WTC11 (cell line): ENCODE measurements at regions not wholly inside any gene's neighbourhood (a gene's known extent, or its start where the extent isn't known, plus 50 kb on each side); places are given as distances from the start of the nearest gene placed in this dataset.
"Not testable (repeated sequence)": the region's sequence is repeated elsewhere in the genome, so short reads cannot be mapped to it uniquely, and the experiment has no call there.

Experiments used
- ATAC-seq: fragments of 200-7000 bp; cut with Tn5 transposase; 2 replicates; pipeline ENCODE4 v1.10.0; 2021; ENCODE audit warnings: mild to moderate bottlenecking, moderate library complexity
- CTCF ChIA-PET: fragments of 300-600 bp; sonication (Branson Sonifier 250); formaldehyde crosslinking; loops from one replicate; lab custom pipeline; 2021; ENCODE audit warnings: antibody characterized with exemption; lab: Charles Lee
- POLR2A ChIA-PET: fragments of 350-600 bp; sonication (Branson Sonifier 250); formaldehyde crosslinking; loops from one replicate; lab custom pipeline; 2021; ENCODE audit warnings: antibody characterized with exemption; lab: Charles Lee
- DNase-seq: peaks from one replicate; pipeline ENCODE4 v3.0.0; 2021; ENCODE audit warnings: low spot score
- H3K27ac Mint-ChIP-seq: 2 replicates; pipeline ENCODE4 v1.8.0; 2021; ENCODE audit warnings: mixed read lengths
- H3K27me3 Mint-ChIP-seq: 2 replicates; pipeline ENCODE4 v1.8.0; 2021; ENCODE audit warnings: low read depth, mild to moderate bottlenecking, moderate library complexity, mixed read lengths
- H3K36me3 Mint-ChIP-seq: 2 replicates; pipeline ENCODE4 v1.8.0; 2021; ENCODE audit warnings: mixed read lengths
- H3K4me1 Mint-ChIP-seq: 2 replicates; pipeline ENCODE4 v1.8.0; 2022; ENCODE audit warnings: mixed read lengths
- H3K4me3 Mint-ChIP-seq: 2 replicates; pipeline ENCODE4 v1.8.0; 2021; ENCODE audit warnings: mild to moderate bottlenecking, moderate library complexity, mixed read lengths
- H3K9me3 Mint-ChIP-seq: 2 replicates; pipeline ENCODE4 v1.8.0; 2021; ENCODE audit warnings: mixed read lengths
- CDX4 ChIP-seq: fragments of 250-450 bp; sonication (Bioruptor Pico); IDR thresholded peaks from 2 replicates; pipeline ENCODE4 v1.9.0; 2021; ENCODE audit warnings: moderate library complexity, mild to moderate bottlenecking, inconsistent platforms, borderline replicate concordance
- CREB1 ChIP-seq: sonication (generic); formaldehyde crosslinking; IDR thresholded peaks from 2 replicates; pipeline ENCODE4 v1.8.0; 2023; ENCODE audit warnings: mild to moderate bottlenecking, missing genetic modification reagents
- FOXJ3 ChIP-seq: sonication (generic); formaldehyde crosslinking; IDR thresholded peaks from 2 replicates; pipeline ENCODE4 v1.9.0; 2021; ENCODE audit warnings: missing genetic modification reagents, mild to moderate bottlenecking, borderline replicate concordance
- IRF2 ChIP-seq: sonication (generic); formaldehyde crosslinking; IDR thresholded peaks from 2 replicates; pipeline ENCODE4 v1.8.0; 2022; ENCODE audit warnings: low read depth, missing genetic modification reagents, borderline replicate concordance
- JAZF1 ChIP-seq: fragments of 250-450 bp; sonication (Bioruptor Pico); IDR thresholded peaks from 2 replicates; pipeline ENCODE4 v1.9.0; 2021; ENCODE audit warnings: moderate library complexity, mild to moderate bottlenecking, inconsistent platforms
- KAT7 ChIP-seq: sonication (generic); formaldehyde crosslinking; IDR thresholded peaks from 2 replicates; pipeline ENCODE4 v1.8.1; 2023; ENCODE audit warnings: missing genetic modification reagents, mild to moderate bottlenecking, borderline replicate concordance
- MLX ChIP-seq: sonication (generic); formaldehyde crosslinking; IDR thresholded peaks from 2 replicates; pipeline ENCODE4 v1.8.1; 2023; ENCODE audit warnings: mild to moderate bottlenecking, missing genetic modification reagents, moderate library complexity
- MXD4 ChIP-seq: fragments of 250-450 bp; sonication (Bioruptor Pico); IDR thresholded peaks from 2 replicates; pipeline ENCODE4 v1.8.0; 2021; ENCODE audit warnings: mild to moderate bottlenecking, moderate library complexity, borderline replicate concordance
- RORB ChIP-seq: fragments of 250-450 bp; sonication (Bioruptor Pico); IDR thresholded peaks from 2 replicates; pipeline ENCODE4 v1.9.0; 2021; ENCODE audit warnings: mild to moderate bottlenecking
- TEAD1 ChIP-seq: sonication (generic); formaldehyde crosslinking; IDR thresholded peaks from 2 replicates; pipeline ENCODE4 v1.8.0; 2022; ENCODE audit warnings: mild to moderate bottlenecking, missing genetic modification reagents
- TP53 ChIP-seq: sonication (generic); formaldehyde crosslinking; IDR thresholded peaks from 2 replicates; pipeline ENCODE4 v1.8.1; 2023; ENCODE audit warnings: mild to moderate bottlenecking, missing genetic modification reagents
- ZNF138 ChIP-seq: sonication (generic); formaldehyde crosslinking; conservative IDR thresholded peaks from 2 replicates; pipeline ENCODE4 v1.8.1; 2022; ENCODE audit warnings: mild to moderate bottlenecking, moderate library complexity, missing genetic modification reagents
- ZNF263 ChIP-seq: sonication (generic); formaldehyde crosslinking; IDR thresholded peaks from 2 replicates; pipeline ENCODE4 v1.8.1; 2022; ENCODE audit warnings: low read depth, mild to moderate bottlenecking, moderate library complexity, missing genetic modification reagents
- ZNF416 ChIP-seq: fragments of 250-450 bp; sonication (Bioruptor Pico); IDR thresholded peaks from 2 replicates; pipeline ENCODE4 v1.9.0; 2021; ENCODE audit warnings: mild to moderate bottlenecking, inconsistent platforms
- TF ChIP-seq, protein P1 (sequence below): sonication (generic); formaldehyde crosslinking; IDR thresholded peaks from 2 replicates; pipeline ENCODE4 v1.8.0; 2022; ENCODE audit warnings: mild to moderate bottlenecking, missing genetic modification reagents
- TF ChIP-seq, protein P2 (sequence below): sonication (generic); formaldehyde crosslinking; conservative IDR thresholded peaks from 2 replicates; pipeline ENCODE4 v1.8.1; 2023; ENCODE audit warnings: mild to moderate bottlenecking, low read depth, missing genetic modification reagents, moderate library complexity
- TF ChIP-seq, protein P3 (sequence below): sonication (generic); formaldehyde crosslinking; IDR thresholded peaks from 2 replicates; pipeline ENCODE4 v1.8.1; 2023; ENCODE audit warnings: mild to moderate bottlenecking, missing genetic modification reagents
- TF ChIP-seq, protein P4 (sequence below): sonication (generic); formaldehyde crosslinking; IDR thresholded peaks from 2 replicates; pipeline ENCODE4 v1.8.0; 2022; ENCODE audit warnings: mild to moderate bottlenecking, missing genetic modification reagents

DNA sequence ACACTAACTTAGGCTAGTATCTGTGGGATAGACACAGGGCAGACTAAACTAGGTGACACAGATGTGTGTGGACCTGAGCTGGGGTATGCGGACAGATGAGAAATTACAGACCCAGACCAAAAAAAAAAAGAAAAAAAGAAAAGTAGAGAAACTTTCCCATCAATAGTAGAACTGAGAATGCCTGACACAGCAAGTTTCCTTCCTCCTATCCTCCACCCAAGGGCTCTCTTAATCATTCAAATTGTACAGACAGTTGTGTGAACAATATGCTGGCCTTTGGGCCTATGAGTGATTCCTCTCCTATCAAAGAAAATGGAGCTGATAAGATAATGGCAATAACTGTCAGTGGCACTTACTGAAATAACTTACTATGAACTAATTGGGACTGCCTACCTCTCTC, 226.7 kb upstream of the PRDM1 start:
- CTCF ChIA-PET, result no interaction called here
- TF ChIP-seq TP53 (CRISPR knock-in tag) (no peak), FOXJ3 (no peak), CDX4 (no peak), TEAD1 (CRISPR knock-in tag) (no peak), RORB (no peak), ZNF263 (CRISPR knock-in tag) (no peak), IRF2 (no peak), MLX (CRISPR knock-in tag) (no peak), KAT7 (CRISPR knock-in tag) (no peak)
- TF ChIP-seq, protein P1, sequence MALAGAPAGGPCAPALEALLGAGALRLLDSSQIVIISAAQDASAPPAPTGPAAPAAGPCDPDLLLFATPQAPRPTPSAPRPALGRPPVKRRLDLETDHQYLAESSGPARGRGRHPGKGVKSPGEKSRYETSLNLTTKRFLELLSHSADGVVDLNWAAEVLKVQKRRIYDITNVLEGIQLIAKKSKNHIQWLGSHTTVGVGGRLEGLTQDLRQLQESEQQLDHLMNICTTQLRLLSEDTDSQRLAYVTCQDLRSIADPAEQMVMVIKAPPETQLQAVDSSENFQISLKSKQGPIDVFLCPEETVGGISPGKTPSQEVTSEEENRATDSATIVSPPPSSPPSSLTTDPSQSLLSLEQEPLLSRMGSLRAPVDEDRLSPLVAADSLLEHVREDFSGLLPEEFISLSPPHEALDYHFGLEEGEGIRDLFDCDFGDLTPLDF (CRISPR knock-in tag), result no peak
- TF ChIP-seq, protein P2, sequence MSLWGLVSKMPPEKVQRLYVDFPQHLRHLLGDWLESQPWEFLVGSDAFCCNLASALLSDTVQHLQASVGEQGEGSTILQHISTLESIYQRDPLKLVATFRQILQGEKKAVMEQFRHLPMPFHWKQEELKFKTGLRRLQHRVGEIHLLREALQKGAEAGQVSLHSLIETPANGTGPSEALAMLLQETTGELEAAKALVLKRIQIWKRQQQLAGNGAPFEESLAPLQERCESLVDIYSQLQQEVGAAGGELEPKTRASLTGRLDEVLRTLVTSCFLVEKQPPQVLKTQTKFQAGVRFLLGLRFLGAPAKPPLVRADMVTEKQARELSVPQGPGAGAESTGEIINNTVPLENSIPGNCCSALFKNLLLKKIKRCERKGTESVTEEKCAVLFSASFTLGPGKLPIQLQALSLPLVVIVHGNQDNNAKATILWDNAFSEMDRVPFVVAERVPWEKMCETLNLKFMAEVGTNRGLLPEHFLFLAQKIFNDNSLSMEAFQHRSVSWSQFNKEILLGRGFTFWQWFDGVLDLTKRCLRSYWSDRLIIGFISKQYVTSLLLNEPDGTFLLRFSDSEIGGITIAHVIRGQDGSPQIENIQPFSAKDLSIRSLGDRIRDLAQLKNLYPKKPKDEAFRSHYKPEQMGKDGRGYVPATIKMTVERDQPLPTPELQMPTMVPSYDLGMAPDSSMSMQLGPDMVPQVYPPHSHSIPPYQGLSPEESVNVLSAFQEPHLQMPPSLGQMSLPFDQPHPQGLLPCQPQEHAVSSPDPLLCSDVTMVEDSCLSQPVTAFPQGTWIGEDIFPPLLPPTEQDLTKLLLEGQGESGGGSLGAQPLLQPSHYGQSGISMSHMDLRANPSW (CRISPR knock-in tag), result no peak
- no peak for DNase-seq
- H3K4me1 Mint-ChIP-seq, result no peaks in the 10 kb centered on the region
- no peaks in the 10 kb centered on the region for H3K27me3 Mint-ChIP-seq
- peaks cover 19% of the 10 kb centered on the region for H3K9me3 Mint-ChIP-seq
- H3K4me3 Mint-ChIP-seq, result no peak overlapping the region
- H3K36me3 Mint-ChIP-seq, result peaks cover 14% of the 10 kb centered on the region
- H3K27ac Mint-ChIP-seq, result no peak overlapping the region
- ATAC-seq, result no peak
- POLR2A ChIA-PET, result no interaction called here

DNA sequence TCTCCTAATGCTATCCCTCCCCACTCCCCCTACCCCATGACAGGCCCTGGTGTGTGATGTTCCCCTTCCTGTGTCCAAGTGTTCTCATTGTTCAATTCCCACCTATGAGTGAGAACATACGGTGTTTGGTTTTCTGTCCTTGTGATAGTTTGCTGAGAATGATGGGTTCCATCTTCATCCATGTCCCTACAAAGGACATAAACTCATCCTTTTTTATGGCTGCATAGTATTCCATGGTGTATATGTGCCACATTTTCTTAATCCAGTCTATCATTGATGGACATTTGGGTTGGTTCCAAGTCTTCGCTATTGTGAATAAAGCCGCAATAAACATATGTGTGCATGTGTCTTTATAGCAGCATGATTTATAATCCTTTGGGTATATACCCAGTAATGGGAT, 227.5 kb upstream of the PRDM1 start:
- ATAC-seq, CTCF ChIA-PET, H3K4me1 Mint-ChIP-seq, H3K27me3 Mint-ChIP-seq, H3K4me3 Mint-ChIP-seq, H3K27ac Mint-ChIP-seq, DNase-seq, POLR2A ChIA-PET: not testable (repeated sequence)
- Mint-ChIP-seq H3K9me3 (peaks cover 17% of the 10 kb centered on the region), H3K36me3 (peaks cover 14% of the 10 kb centered on the region)

GRCh38 chr6:105855433-105855832, 230.7 kb upstream of the PRDM1 start:
- H3K27me3 Mint-ChIP-seq, result peaks cover 3% of the 10 kb centered on the region; the same call in 1 of the 2 replicates
- DNase-seq (no peak), ATAC-seq (no peak)
- H3K36me3 Mint-ChIP-seq, result peaks cover 10% of the 10 kb centered on the region
- H3K9me3 Mint-ChIP-seq, result peaks cover 12% of the 10 kb centered on the region
- H3K4me1 Mint-ChIP-seq, result peaks cover 10% of the 10 kb centered on the region
- POLR2A ChIA-PET, result no interaction called here
- H3K4me3 Mint-ChIP-seq, result no peak overlapping the region
- CTCF ChIA-PET, result no interaction called here
- no peak overlapping the region for H3K27ac Mint-ChIP-seq
- TF ChIP-seq CREB1 (CRISPR knock-in tag) (no peak), RORB (no peak), JAZF1 (CRISPR knock-in tag) (no peak), ZNF138 (no peak), ZNF416 (no peak), MXD4 (CRISPR knock-in tag) (no peak)
- TF ChIP-seq, protein P3, sequence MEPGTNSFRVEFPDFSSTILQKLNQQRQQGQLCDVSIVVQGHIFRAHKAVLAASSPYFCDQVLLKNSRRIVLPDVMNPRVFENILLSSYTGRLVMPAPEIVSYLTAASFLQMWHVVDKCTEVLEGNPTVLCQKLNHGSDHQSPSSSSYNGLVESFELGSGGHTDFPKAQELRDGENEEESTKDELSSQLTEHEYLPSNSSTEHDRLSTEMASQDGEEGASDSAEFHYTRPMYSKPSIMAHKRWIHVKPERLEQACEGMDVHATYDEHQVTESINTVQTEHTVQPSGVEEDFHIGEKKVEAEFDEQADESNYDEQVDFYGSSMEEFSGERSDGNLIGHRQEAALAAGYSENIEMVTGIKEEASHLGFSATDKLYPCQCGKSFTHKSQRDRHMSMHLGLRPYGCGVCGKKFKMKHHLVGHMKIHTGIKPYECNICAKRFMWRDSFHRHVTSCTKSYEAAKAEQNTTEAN (CRISPR knock-in tag), result no peak
- TF ChIP-seq, protein P1 (CRISPR knock-in tag), result no peak
- TF ChIP-seq, protein P4, sequence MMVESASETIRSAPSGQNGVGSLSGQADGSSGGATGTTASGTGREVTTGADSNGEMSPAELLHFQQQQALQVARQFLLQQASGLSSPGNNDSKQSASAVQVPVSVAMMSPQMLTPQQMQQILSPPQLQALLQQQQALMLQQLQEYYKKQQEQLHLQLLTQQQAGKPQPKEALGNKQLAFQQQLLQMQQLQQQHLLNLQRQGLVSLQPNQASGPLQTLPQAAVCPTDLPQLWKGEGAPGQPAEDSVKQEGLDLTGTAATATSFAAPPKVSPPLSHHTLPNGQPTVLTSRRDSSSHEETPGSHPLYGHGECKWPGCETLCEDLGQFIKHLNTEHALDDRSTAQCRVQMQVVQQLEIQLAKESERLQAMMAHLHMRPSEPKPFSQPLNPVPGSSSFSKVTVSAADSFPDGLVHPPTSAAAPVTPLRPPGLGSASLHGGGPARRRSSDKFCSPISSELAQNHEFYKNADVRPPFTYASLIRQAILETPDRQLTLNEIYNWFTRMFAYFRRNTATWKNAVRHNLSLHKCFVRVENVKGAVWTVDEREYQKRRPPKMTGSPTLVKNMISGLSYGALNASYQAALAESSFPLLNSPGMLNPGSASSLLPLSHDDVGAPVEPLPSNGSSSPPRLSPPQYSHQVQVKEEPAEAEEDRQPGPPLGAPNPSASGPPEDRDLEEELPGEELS (CRISPR knock-in tag), result no peak
- TF ChIP-seq, protein P2 (CRISPR knock-in tag), result no peak
